Brain pericyte (primary cell): ENCODE measurements at regions not wholly inside any gene's neighbourhood (a gene's known extent, or its start where the extent isn't known, plus 50 kb on each side); places are given as distances from the start of the nearest gene placed in this dataset.
"Not testable (repeated sequence)": the region's sequence is repeated elsewhere in the genome, so short reads cannot be mapped to it uniquely, and the experiment has no call there.

Source experiments
- DNase-seq: peaks from one replicate; pipeline ENCODE4 v3.0.0-alpha.2; 2012; ENCODE audit warnings: low read depth, low spot score

DNA sequence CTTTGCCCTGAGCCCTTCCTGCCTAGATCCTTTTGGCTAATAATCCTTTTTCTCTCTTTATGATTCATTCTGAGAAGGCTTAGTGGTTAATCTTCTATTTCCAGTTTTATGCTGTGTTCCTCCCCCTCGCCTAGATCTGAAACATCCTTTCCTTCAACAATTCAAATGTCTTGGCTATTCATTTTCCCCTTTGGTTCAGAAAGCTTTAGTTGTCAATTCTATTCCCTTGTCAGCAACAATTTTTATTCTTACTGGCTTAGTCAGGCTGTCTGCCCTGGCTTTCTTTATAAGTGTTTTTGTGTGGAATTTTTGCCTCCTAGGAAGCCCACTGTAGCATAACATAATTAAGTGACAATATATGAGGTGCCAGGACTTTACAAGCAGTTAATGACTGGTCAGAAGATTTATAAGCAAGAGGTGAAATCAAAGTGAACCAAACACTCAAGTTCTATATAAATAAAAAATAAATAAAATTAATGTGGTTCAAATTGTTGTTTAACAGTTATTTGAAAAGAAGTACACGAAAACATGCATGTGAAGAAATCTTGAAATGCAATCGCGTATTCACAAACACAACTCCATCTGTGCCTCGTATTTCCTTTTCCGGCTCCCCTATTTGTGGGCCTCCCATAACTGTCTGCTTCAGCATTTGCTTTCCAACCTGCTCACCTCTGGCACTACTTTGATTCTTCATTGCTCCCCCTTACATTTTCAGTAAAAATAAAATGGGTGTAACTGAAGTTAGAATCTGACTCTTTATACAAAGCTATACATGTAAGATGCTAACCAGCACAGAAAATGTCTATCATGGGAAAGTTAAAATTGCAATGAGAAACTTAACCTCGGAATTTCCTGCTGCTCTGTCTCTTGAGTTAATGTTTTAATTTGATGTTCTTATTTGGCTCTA lies 235.4 kb downstream of the SPRY1 start:
- no peak for DNase-seq

DNA sequence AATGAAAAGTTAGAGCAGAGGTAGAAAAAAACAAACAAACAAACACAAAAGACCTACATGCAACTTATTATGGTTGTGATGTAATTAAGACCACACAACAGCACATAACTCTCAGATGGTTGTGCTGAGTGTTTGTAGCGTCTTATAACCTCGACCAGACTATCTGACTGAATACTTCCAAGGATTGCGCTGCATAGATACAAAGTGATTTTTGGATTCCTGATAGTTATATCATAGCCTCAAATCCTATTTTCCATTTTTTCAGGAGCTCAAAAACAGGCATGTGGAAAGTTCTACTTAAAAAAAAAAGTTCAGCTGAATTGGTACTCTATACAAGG lies 236.1 kb downstream of the SPRY1 start:
- DNase-seq, result no peak

DNA sequence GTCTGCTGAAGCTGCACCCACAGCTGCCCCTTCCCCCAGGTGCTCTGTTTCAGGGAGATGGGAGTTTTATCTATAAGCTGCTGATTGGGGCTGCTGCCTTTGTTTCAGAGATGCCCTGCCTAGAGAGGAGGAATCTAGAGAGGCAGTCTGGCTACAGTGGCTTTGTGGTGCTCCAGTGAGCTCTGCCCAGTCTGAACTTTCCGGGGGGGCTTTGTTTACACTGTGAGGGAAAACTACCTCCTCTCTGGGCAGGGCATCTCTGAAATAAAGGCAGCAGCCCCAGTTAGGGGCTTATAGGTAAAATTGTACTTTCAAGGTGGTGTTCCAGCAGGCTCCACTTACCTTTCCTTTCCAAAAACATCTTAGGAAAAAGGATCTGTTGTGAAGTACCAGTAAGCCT lies 242.2 kb downstream of the SPRY1 start:
- DNase-seq, result no peak

DNA sequence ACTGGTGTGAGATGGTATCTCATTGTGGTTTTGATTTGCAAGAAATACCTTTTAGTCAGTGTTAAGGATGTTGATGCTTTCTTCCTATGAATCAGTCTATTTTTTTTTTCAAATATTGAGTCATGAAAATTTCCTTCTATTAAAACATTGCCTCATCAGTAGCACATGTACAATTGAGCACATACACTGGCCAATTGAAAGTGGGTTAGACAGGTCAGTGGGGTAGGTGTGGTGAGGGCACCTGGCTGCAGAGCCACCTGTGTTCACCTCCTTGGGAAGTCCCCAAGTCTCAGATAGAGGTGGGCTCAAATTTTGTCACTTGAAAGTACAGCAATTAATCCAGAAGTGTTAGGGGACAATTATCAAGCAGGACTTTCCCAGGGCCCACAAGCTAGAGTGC lies 243.7 kb downstream of the SPRY1 start:
- no peak for DNase-seq

DNA sequence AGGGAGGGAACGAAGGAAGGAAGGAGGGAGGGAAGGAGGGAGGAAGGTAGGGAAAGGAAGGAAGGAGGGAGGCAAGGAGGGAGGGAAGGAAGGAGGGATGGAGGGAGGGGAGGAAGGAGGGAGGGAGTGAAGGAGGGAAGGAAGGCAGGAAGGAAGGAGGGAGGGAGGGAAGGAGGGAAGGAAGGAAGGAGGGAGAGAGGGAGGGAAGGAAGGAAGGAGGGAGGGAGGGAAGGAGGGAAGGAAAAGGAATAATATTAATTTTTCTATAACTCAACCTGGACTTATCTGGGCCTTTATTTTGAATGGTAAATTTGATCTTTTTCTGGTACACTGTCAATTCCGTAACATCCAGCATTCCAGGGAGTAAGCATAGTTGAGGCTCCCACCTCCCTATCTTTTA lies 244.2 kb downstream of the SPRY1 start:
- no peak for DNase-seq

DNA sequence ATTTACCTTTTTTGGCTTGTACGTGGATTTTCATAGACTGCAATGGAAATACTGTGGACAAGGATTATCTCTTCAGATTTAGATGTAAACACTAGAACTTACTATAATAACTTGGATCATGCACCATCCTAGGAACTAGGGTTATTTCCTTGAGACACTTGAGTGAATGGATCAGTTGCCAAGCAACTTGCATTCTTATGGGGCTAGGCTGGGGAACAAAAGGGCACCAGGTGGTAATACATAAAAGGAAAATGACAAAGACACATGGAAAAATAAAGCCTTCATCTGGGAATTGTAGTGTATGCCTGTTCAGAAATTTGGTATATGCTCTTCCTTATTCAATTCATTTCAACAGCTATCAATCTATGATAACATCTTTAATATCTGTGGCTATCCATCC lies 247.1 kb downstream of the SPRY1 start:
- DNase-seq, result no peak

DNA sequence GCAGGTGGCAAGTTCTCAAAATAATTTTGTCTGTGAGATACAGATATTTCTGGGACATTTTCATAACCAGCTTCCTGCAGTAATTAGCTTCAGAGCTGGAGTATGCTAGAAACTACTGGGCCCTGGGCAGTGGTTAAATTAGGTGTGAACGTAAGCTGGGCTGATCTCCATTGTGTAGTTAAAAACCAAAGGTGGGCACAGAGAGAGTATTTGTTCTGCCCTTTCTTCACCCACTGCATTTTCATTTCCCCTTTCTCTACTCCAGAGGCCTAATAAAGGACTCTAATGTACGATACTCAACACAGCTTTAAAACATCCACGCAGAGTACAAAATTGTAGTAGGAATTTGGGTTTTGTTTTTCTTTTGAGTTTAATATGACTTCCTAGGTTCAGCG lies 252.7 kb downstream of the SPRY1 start:
- no peak for DNase-seq

DNA sequence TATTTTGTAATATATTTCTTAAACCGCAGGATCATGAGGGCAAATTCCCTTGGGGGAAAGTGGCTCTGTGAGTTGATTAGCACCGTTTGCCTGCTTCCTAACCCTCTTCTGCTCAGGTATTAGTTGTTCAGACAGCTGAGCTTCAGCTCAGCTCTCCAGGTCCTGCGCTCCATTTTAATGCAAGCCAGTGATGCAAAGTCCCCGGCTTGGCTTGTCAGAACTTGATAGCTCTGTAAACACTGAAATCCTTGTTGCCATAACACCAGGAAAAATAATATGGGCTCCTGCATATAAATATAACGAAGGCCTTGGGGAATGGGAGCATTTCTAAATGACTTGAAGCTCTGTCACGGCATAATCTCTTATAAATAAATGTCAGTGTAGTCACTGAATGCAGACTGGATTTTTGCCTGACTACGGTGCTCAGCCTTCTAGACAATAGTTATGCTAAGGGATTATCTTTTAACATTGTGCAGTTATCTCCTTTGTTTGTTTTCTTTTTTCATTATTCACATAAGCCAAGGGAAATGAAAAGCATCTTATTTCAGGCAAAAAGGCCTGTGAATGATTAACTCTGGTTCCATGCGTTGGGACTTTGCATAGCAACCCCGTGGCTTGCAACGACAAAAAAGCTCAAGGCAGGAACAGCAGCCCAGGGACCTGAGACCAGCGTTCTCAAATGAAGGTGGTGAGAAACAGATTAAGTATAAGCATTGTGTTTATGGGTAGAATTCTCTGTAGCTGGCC lies 253.2 kb downstream of the SPRY1 start:
- DNase-seq, result peak; percentile 48

DNA sequence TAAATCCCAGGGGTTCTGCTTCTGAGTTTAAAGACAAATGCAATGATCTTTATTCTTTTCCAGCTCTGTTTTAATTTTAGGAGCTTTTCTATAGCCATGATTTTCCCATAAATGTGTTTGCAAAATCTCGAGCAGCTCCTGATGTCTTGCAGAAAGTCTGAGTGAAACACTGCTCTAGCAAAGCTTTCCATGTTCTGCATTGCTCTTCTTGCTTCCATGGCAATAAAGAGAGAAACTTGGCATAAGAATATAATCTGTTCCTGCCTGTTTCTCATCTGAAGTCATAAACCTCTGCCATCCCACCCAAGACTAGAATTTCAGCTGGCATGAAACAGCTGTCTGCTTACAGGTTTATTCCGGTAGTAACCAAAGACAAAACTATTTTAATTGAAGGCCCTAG lies 254.5 kb downstream of the SPRY1 start:
- no peak for DNase-seq

DNA sequence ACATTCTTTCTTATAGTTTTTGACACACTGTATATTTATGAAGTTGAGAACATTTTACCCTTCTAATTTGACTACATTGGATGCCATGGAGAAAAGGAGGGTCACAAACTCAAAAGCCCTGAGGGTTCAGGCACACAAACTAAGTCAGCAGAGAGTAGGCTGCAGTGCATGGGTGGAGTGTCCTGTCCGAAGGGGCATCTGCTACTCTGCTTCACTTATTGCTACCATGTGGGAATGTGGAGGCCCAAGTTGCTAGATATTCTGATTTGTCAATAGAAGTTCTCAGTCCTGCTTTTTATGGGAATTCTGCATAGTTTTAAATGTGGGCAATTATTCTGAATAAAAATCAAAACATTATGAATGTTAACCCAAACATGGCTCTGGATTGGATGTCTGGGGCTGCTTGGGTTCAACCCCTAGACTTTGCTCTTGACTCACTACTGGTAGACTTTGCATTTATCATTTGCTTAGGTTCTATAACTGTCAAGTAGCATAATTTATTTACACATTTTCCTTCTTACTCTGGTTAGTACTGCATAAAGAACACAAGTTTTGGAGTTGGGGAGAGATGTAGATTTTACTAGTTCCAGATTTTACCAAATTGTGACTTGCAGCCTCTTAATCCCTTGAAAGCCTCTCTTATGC lies 255.1 kb downstream of the SPRY1 start:
- no peak for DNase-seq

DNA sequence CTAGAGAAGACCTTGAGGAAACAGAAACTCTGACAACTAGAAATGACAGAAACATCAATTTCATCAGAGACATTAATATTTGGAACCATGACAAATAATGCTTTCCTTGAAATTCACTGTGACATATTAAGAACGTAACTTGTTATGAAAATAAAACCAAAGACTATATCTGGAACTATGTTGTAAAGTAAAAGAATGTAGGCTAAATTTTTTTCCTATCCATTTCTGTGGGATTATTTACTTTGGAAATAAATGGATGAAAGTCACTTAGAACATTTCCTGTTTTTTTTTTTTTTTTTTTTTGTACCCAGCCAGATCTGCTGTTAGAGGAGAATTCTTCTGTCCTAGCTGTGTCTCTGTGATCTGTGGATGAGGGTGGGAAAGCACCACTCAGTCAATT lies 255.9 kb downstream of the SPRY1 start:
- no peak for DNase-seq

DNA sequence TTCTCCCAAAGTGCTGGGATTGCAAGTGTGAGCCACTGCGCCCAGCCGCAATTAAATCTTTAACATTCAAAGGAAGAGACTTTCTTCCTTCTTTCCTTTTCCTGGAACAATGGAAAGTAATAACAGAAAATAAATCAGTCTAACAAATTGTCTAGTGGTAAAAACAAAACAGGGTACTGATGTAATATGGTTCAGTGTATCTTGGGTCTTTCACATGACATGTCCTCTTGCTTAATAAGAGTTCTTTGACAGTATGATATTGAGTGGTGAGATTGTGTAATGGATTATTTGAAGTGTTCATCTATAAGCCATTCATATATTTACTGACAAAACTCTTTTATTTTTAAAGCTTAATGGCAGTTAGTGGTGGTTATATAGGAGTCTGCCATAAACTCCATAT lies 256.6 kb downstream of the SPRY1 start:
- DNase-seq, result no peak

DNA sequence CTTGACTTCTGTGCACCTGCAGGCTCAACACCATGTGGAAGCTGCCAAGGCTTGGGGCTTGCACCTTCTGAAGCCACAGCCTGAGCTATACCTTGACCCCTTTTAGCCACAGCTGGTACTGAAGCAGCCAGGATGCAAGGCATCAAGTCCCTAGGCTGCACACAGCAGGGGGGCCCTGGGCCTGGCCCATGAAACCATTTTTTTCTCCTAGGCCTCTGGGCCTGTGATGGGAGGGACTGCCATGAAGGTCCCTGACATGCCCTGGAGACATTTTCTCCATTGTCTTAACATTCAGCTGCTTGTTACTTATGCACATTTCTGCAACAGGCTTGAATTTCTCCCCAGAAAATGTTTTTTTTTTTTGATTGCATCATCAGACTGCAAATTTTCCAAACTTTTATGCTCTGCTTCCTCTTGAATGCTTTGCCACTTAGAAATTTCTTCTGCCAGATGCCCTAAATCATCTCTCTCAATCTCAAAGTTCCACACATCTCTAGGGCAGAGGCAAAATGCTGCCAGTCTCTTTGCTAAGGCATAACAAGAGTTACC lies 260.2 kb downstream of the SPRY1 start:
- not testable (repeated sequence) for DNase-seq

DNA sequence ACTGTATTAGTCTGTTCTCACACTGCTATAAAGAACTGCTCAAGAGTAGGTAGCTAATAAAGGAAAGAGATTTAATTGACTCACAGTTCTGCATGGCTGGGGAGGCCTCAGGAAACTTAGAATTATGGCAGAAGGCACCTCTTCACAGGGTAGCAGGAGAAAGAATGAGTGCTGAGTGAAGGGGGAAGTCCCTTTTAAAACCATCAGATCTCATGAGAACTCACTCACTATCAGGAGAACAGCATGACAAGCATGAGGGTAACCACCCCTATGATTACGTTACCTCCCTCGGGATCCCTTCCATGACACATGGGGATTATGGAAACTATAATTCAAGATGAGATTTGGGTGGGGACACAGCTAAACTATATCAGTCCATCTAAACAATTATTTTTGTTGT lies 261.0 kb downstream of the SPRY1 start:
- not testable (repeated sequence) for DNase-seq

DNA sequence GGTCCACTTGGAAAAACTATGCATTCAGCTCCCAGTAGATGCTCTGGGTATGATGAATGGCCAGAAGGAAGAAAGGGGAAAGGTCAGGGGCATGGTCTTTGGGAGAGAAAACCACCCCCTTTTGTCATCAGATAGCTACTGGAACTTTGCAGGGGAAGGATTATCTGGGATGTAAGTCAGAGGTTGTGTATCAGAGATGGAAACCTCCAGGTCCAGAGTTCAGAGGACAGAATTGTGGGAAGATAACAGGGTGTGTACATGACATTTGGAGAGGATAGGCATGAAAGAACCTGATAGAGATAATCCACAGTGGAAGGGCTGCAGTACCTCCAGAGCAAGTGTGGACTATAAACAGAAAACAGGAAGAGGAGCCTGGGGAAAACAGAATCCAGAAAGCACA lies 262.7 kb downstream of the SPRY1 start:
- no peak for DNase-seq

DNA sequence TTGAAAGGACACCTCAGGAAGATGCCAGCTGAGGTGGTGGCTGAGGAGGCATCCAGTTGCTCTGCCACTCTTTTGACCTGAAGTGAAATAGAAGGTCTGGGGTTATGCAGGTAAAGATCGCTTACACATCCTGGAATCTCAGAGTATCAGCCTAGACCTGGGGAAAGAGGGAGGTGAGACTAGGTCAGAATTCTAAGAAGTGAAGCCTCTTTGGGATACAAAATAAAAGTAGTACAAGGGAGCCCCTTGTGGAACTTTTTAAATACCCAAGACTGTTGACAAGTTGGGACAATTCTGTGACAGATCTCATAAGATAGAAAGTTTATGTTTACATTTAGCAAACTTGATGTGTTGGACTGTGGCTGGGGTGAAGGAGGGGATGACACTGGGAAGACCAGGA lies 263.1 kb downstream of the SPRY1 start:
- no peak for DNase-seq

DNA sequence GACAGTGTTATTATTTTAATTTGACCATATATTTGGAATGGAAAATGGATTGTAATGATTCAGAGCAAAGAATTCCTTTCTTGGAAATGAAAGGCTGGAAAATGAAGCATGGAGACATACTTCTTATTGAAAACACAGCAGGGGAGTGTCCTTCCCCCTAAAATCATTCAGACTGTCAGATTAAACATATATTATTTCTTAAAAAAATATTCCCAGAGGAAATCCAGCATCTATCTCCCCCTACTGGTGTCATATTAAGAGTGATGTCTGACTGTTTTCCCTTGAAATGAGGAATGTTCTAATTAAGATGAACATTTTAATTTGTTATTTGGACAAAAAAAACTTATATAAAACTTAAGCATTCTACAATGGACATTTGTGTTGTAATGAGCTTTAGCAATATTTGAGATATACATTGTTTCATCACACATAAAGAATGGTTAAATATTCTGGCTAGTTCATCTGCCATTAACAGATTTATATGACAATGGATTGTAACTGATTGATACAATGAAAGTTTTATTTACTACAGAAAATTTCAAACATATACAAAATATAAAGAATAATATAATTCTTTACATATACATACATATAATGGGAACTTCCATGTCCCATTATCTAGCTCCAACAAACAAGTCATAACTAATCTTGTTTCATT lies 264.6 kb downstream of the SPRY1 start:
- DNase-seq, result no peak

DNA sequence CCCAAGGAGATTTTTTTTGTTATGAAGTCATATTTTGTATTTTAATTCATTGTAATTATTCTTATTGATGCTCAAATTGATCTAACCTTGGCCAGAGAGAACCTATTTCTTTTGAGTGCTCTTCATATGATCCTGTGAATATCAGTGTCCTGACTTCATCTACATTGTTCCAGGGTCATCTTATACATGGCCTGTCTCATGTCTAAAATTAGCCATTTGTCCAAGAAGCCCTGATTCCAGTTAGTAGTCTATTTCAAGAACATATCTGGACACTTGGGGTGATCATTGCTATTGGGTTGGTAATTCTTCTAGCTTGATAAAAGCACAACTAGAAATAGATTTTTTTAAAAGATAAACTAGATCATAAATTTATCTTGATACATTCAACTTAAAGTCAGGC lies 266.2 kb downstream of the SPRY1 start:
- DNase-seq, result no peak

DNA sequence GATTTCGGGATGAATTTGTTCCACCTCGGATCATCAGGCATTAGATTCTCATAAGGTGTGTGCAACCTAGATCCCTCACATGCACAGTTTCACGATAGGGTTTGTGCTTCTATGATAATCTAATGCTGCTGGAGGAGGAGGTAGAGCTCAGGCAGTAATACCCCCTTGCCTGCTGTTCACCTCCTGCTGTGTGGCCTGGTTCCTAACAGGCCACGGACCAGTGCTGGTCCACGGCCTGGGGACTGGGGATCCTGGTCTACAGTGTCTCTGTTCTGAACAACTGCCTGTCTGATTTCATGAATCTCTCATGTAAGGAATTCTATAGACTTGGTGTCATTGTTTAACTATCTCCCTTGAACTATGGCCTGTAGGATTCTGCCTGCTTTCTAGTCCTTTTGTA lies 269.9 kb downstream of the SPRY1 start:
- no peak for DNase-seq

DNA sequence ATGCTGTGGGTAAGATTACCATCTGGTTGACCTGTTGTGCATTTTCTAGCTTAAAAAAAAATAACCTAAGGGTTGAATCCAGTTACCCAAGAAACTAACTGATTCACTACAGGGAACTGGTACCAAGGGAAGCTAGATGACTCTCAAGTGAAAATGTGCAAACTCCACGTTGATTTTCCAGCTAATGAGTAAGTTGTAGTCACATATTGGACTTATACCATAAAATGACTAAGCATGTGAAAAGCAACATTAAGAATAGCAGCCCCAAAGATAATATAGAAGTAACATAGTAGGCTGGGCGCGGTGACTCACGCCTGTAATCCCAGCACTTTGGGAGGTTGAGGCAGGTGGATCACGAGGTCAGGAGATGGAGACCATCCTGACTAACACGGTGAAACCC lies 270.9 kb downstream of the SPRY1 start:
- no peak for DNase-seq

DNA sequence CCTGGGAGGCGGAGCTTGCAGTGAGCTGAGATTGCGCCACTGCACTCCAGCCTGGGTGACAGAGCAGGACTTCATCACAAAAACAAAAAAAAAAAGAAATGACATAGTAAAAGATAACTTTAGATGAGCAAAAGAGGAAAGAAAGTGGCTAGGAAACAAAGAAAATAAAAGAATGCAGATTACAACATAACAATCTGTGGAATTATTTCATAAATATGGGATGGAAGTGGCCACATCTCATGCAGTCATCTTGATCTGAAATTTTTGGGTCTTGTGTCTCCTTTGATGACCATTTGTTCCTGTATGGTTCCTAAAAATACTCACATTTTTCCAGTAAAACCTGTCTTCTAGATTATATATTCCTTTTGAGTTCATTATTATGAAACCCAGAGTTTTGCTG lies 271.4 kb downstream of the SPRY1 start:
- DNase-seq, result no peak
